Brain pericyte (primary cell): ENCODE measurements at regions not wholly inside any gene's neighbourhood (a gene's known extent, or its start where the extent isn't known, plus 50 kb on each side); places are given as distances from the start of the nearest gene placed in this dataset.
"Not testable (repeated sequence)": the region's sequence is repeated elsewhere in the genome, so short reads cannot be mapped to it uniquely, and the experiment has no call there.

Experiments used
- DNase-seq: peaks from one replicate; pipeline ENCODE4 v3.0.0-alpha.2; 2012; ENCODE audit warnings: low read depth, low spot score

GRCh38 chr13:54267253-54267668 lies 1238.6 kb downstream of the OLFM4 start:
- DNase-seq = not testable (repeated sequence)

- DNase-seq = not testable (repeated sequence)
These were observed 1239.5 kb downstream of the OLFM4 start for GRCh38 chr13:54268013-54268695.

GRCh38 chr13:54287062-54287764 lies 1258.6 kb downstream of the OLFM4 start:
- DNase-seq = no peak

- no peak for DNase-seq
These were observed 1272.5 kb downstream of the OLFM4 start for GRCh38 chr13:54301085-54301484.

- DNase-seq = no peak
These were observed 1276.8 kb downstream of the OLFM4 start for GRCh38 chr13:54305377-54305776.

GRCh38 chr13:54312885-54313284 lies 1284.3 kb downstream of the OLFM4 start:
- DNase-seq = no peak

GRCh38 chr13:54317722-54318121 lies 1289.1 kb downstream of the OLFM4 start:
- no peak for DNase-seq

- no peak for DNase-seq
These were observed 1308.9 kb downstream of the OLFM4 start for GRCh38 chr13:54337540-54337939.

- DNase-seq = no peak
These were observed 1318.9 kb downstream of the OLFM4 start for GRCh38 chr13:54347531-54347930.

GRCh38 chr13:54356209-54356608 lies 1327.6 kb downstream of the OLFM4 start:
- no peak for DNase-seq

- no peak for DNase-seq
These were observed 1328.2 kb downstream of the OLFM4 start for GRCh38 chr13:54356849-54357248.

GRCh38 chr13:54357284-54357933 lies 1328.8 kb downstream of the OLFM4 start:
- DNase-seq = no peak

GRCh38 chr13:54361460-54361859 lies 1332.8 kb downstream of the OLFM4 start:
- DNase-seq = no peak

- DNase-seq = no peak
These were observed 1338.1 kb downstream of the OLFM4 start for GRCh38 chr13:54366728-54367127.

GRCh38 chr13:54367639-54368271 lies 1339.1 kb downstream of the OLFM4 start:
- no peak for DNase-seq

- no peak for DNase-seq
These were observed 1339.8 kb downstream of the OLFM4 start for GRCh38 chr13:54368387-54368786.

GRCh38 chr13:54373211-54373610 lies 1344.6 kb downstream of the OLFM4 start:
- no peak for DNase-seq

- no peak for DNase-seq
These were observed 1350.8 kb downstream of the OLFM4 start for GRCh38 chr13:54379461-54379860.

- no peak for DNase-seq
These were observed 1355.0 kb downstream of the OLFM4 start for GRCh38 chr13:54383604-54384003.

- no peak for DNase-seq
These were observed 1359.0 kb downstream of the OLFM4 start for GRCh38 chr13:54387625-54388024.

GRCh38 chr13:54390841-54391240 lies 1362.2 kb downstream of the OLFM4 start:
- DNase-seq = no peak

- no peak for DNase-seq
These were observed 1365.6 kb downstream of the OLFM4 start for GRCh38 chr13:54394085-54394700.
